H1 (cell line): ENCODE measurements at regions not wholly inside any gene's neighbourhood (a gene's known extent, or its start where the extent isn't known, plus 50 kb on each side); places are given as distances from the start of the nearest gene placed in this dataset.
A peak's percentile ranks its signal among the peaks of the same experiment; 100 is the strongest.

Experiments
- CTCF ChIA-PET: fragments of 300-600 bp; sonication (Branson Sonifier 250); formaldehyde crosslinking; loops from one replicate; lab custom pipeline; 2021; ENCODE audit not compliant: partially characterized antibody; lab: Charles Lee
- POLR2A ChIA-PET: fragments of 300-600 bp; sonication (Branson Sonifier 250); formaldehyde crosslinking; loops from one replicate; lab custom pipeline; 2021; ENCODE audit warnings: inconsistent platforms; ENCODE audit not compliant: partially characterized antibody; lab: Charles Lee
- DNase-seq, 2 experiments: peaks; one replicate each; pipeline versions ENCODE4 v3.0.0 to v3.0.0-alpha.2; 2010 to 2022; ENCODE audit warnings: low spot score in 2 of 2, low read depth in 1 of 2, mixed read lengths in 1 of 2
- FAIRE-seq: peaks from 2 replicates; lab custom pipeline; 2011; peaks lifted over from hg19 to GRCh38; lab: Jason Lieb, UNC
- H2AFZ ChIP-seq: 2 replicates; pipeline ENCODE4 v1.8.1; 2012; ENCODE audit warnings: low read length, inconsistent platforms
- H2AK5ac ChIP-seq: 2 replicates; pipeline ENCODE4 v1.6.1; 2013; ENCODE audit warnings: low read depth, low read length
- H2BK120ac ChIP-seq: replicated peaks from 2 replicates; pipeline ENCODE3; 2013; ENCODE audit warnings: low read depth, low read length, inconsistent platforms
- H2BK12ac ChIP-seq: 2 replicates; pipeline ENCODE4 v1.6.1; 2013; ENCODE audit warnings: low read depth, low read length
- H2BK15ac ChIP-seq: 2 replicates; pipeline ENCODE4 v1.6.1; 2013; ENCODE audit warnings: low read length
- H2BK20ac ChIP-seq: 2 replicates; pipeline ENCODE4 v1.6.1; 2013; ENCODE audit warnings: low read length
- H2BK5ac ChIP-seq: 2 replicates; pipeline ENCODE4 v1.6.1; 2013; ENCODE audit warnings: low read depth, low read length
- H3K14ac ChIP-seq: 2 replicates; pipeline ENCODE4 v1.6.1; 2013; ENCODE audit warnings: inconsistent platforms; ENCODE audit not compliant: insufficient read length
- H3K18ac ChIP-seq: 2 replicates; pipeline ENCODE4 v1.6.1; 2013; ENCODE audit warnings: low read length; ENCODE audit errors: extremely low read depth
- H3K23ac ChIP-seq: 2 replicates; pipeline ENCODE4 v1.6.1; 2013; ENCODE audit warnings: inconsistent platforms; ENCODE audit not compliant: insufficient read length
- H3K23me2 ChIP-seq: 2 replicates; pipeline ENCODE4 v1.6.1; 2013; ENCODE audit warnings: low read depth, low read length
- H3K27ac ChIP-seq: 2 replicates; pipeline ENCODE4 v1.6.1; 2011; ENCODE audit warnings: low read depth, low read length, inconsistent platforms
- H3K27me3 ChIP-seq, 4 experiments: replicated peaks in 1 of 4; 1 replicate in 1 of 4; 2 replicates in 3 of 4; pipeline versions ENCODE4 v1.6.1 to v1.8.1; 2011 to 2013; ENCODE audit warnings: low read length in 3 of 4, mild to moderate bottlenecking in 3 of 4, inconsistent platforms in 2 of 4, mixed read lengths in 2 of 4, moderate library complexity in 1 of 4; ENCODE audit not compliant: control insufficient read depth in 3 of 4, insufficient read depth in 3 of 4; ENCODE audit errors: extremely low read depth in 1 of 4
- H3K36me3 ChIP-seq, 4 experiments: 2 replicates each; pipeline versions ENCODE4 v1.6.1 to v1.8.1; 2011 to 2013; ENCODE audit warnings: mild to moderate bottlenecking in 4 of 4, low read length in 3 of 4, moderate library complexity in 2 of 4, control low read depth in 1 of 4, inconsistent platforms in 1 of 4; ENCODE audit not compliant: insufficient read depth in 4 of 4, control insufficient read depth in 2 of 4
- H3K4ac ChIP-seq: replicated peaks from 2 replicates; pipeline ENCODE3; 2013; ENCODE audit warnings: low read length, low read depth, mixed read lengths, inconsistent platforms; ENCODE audit not compliant: insufficient read length
- H3K4me1 ChIP-seq, 4 experiments: replicated peaks in 1 of 4; 1 replicate in 1 of 4; 2 replicates in 3 of 4; pipeline versions ENCODE4 v1.6.1 to v1.8.1; 2011 to 2013; ENCODE audit warnings: low read length in 3 of 4, inconsistent platforms in 2 of 4, mixed read lengths in 1 of 4; ENCODE audit not compliant: insufficient read depth in 4 of 4, control insufficient read depth in 3 of 4
- H3K4me2 ChIP-seq, 2 experiments: 2 replicates each; pipeline versions ENCODE4 v1.6.1 to v1.8.1; 2011 to 2013; ENCODE audit warnings: low read depth in 2 of 2, low read length in 2 of 2, control low read depth in 1 of 2, inconsistent platforms in 1 of 2, mild to moderate bottlenecking in 1 of 2; ENCODE audit not compliant: insufficient read depth in 1 of 2
- H3K4me3 ChIP-seq, 4 experiments: fragments of 200-600, 300-600 bp in 1 of 4; sonication (generic), shearing (Covaris generic), sonication (Bioruptor Twin) in 1 of 4; 2 replicates each; pipeline versions ENCODE4 v1.5.1 to v1.8.1; 2011 to 2016; ENCODE audit warnings: low read length in 4 of 4, low read depth in 3 of 4, control low read depth in 2 of 4, inconsistent platforms in 2 of 4, mild to moderate bottlenecking in 2 of 4, mixed read lengths in 1 of 4, moderate library complexity in 1 of 4; ENCODE audit not compliant: insufficient read depth in 2 of 4; ENCODE audit errors: extremely low read depth in 1 of 4
- H3K56ac ChIP-seq: replicated peaks from 2 replicates; pipeline ENCODE3; 2013; ENCODE audit warnings: low read depth, mild to moderate bottlenecking, mixed read lengths, low read length, inconsistent platforms; ENCODE audit not compliant: insufficient read length
- H3K79me1 ChIP-seq: 2 replicates; pipeline ENCODE4 v1.6.1; 2013; ENCODE audit warnings: low read depth, low read length, control low read depth
- H3K79me2 ChIP-seq, 2 experiments: 2 replicates each; pipeline versions ENCODE4 v1.6.1 to v1.8.1; 2012 to 2013; ENCODE audit warnings: low read length in 2 of 2, mild to moderate bottlenecking in 2 of 2, inconsistent platforms in 1 of 2; ENCODE audit not compliant: insufficient read depth in 2 of 2, control insufficient read depth in 1 of 2
- H3K9ac ChIP-seq, 4 experiments: replicated peaks in 1 of 4; 1 replicate in 1 of 4; 2 replicates in 3 of 4; pipeline versions ENCODE4 v1.6.1 to v1.8.1; 2011 to 2013; ENCODE audit warnings: low read depth in 3 of 4, low read length in 3 of 4, control low read depth in 2 of 4, mild to moderate bottlenecking in 2 of 4, moderate library complexity in 2 of 4, inconsistent platforms in 1 of 4; ENCODE audit errors: extremely low read depth in 1 of 4
- H3K9me3 ChIP-seq, 2 experiments: 2 replicates each; pipeline versions ENCODE4 v1.6.1 to v1.8.1; 2012 to 2013; ENCODE audit warnings: mild to moderate bottlenecking in 2 of 2, moderate library complexity in 2 of 2, control low read depth in 1 of 2, inconsistent platforms in 1 of 2, low read depth in 1 of 2, low read length in 1 of 2, mixed read lengths in 1 of 2; ENCODE audit not compliant: insufficient read depth in 2 of 2
- H4K20me1 ChIP-seq, 2 experiments: replicated peaks in 1 of 2; 2 replicates each; pipeline versions ENCODE3 to v1.8.1; 2011 to 2013; ENCODE audit warnings: inconsistent platforms in 2 of 2, low read length in 2 of 2, mild to moderate bottlenecking in 1 of 2; ENCODE audit not compliant: insufficient read depth in 2 of 2, control insufficient read depth in 1 of 2
- H4K5ac ChIP-seq: 2 replicates; pipeline ENCODE4 v1.6.1; 2013; ENCODE audit warnings: low read length, low read depth, mixed read lengths, inconsistent platforms; ENCODE audit not compliant: insufficient read length
- H4K8ac ChIP-seq: 2 replicates; pipeline ENCODE4 v1.8.0; 2013; ENCODE audit warnings: mild to moderate bottlenecking, moderate library complexity, low read length, inconsistent platforms; ENCODE audit not compliant: insufficient read depth; ENCODE audit errors: extremely low read depth
- H4K91ac ChIP-seq: replicated peaks from 2 replicates; pipeline ENCODE3; 2013; ENCODE audit warnings: low read length, mixed read lengths, inconsistent platforms; ENCODE audit not compliant: insufficient read length
- BACH1 ChIP-seq: IDR thresholded peaks from 2 replicates; pipeline ENCODE4 v1.6.1; 2012; ENCODE audit warnings: low read length, improper control_type of control experiment
- CTCF ChIP-seq, 3 experiments: IDR thresholded peaks; 1 replicate in 2 of 3; 2 replicates in 1 of 3; pipeline versions ENCODE4 v1.5.1 to v1.6.1; 2011; ENCODE audit warnings: low read length in 3 of 3, mild to moderate bottlenecking in 3 of 3, inconsistent platforms in 2 of 3, low read depth in 1 of 3, moderate library complexity in 1 of 3; ENCODE audit not compliant: insufficient read depth in 1 of 3; ENCODE audit errors: control extremely low read depth in 1 of 3
- FOSL1 ChIP-seq: IDR thresholded peaks from 2 replicates; pipeline ENCODE4 v1.6.1; 2011; ENCODE audit warnings: mild to moderate bottlenecking, low read depth, low read length, moderate library complexity; ENCODE audit not compliant: insufficient read depth
- JUND ChIP-seq: IDR thresholded peaks from 2 replicates; pipeline ENCODE4 v1.6.1; 2011; ENCODE audit warnings: mild to moderate bottlenecking, improper control_type of control experiment, low read length
- POU5F1 ChIP-seq: IDR thresholded peaks from 2 replicates; pipeline ENCODE4 v1.6.1; 2011; ENCODE audit warnings: low read depth, mild to moderate bottlenecking, low read length, moderate library complexity
- RAD21 ChIP-seq, 2 experiments: IDR thresholded peaks in 1 of 2; conservative IDR thresholded peaks in 1 of 2; 2 replicates each; pipeline ENCODE4 v1.6.1; 2011; ENCODE audit warnings: low read depth in 2 of 2, low read length in 2 of 2, improper control_type of control experiment in 1 of 2, inconsistent platforms in 1 of 2, mild to moderate bottlenecking in 1 of 2, moderate library complexity in 1 of 2
- TAF1 ChIP-seq: IDR thresholded peaks from 2 replicates; pipeline ENCODE4 v1.6.1; 2011; ENCODE audit warnings: mild to moderate bottlenecking, low read depth, low read length
- TBP ChIP-seq: IDR thresholded peaks from 2 replicates; pipeline ENCODE4 v1.6.1; 2011; ENCODE audit warnings: low read depth, low read length, improper control_type of control experiment
- TEAD4 ChIP-seq: IDR thresholded peaks from 2 replicates; pipeline ENCODE4 v1.6.1; 2012; ENCODE audit warnings: low read depth, low read length, inconsistent platforms, mixed read lengths
- USF2 ChIP-seq: IDR thresholded peaks from 2 replicates; pipeline ENCODE4 v1.6.1; 2011; ENCODE audit warnings: low read length, improper control_type of control experiment
- ZNF274 ChIP-seq: IDR thresholded peaks from 2 replicates; pipeline ENCODE4 v1.7.0; 2012; ENCODE audit warnings: low read length, borderline replicate concordance; ENCODE audit errors: extremely low read depth
- WGBS, 2 experiments: shearing (Covaris generic) in 1 of 2; methylation state at CpG; one replicate each; pipeline versions ENCODE4 v1.1.6 to v1.1.7; 2013 to 2015; ENCODE audit warnings: low lambda C conversion rate in 2 of 2, mixed read lengths in 2 of 2, inconsistent platforms in 1 of 2, low coverage in 1 of 2, missing lambda C conversion rate in 1 of 2; ENCODE audit not compliant: insufficient replicate concordance in 2 of 2, insufficient coverage in 1 of 2, insufficient read length in 1 of 2; ENCODE audit errors: extremely low coverage in 1 of 2, missing lambda C conversion rate in 1 of 2; 5-methylcytosine and 5-hydroxymethylcytosine counted together

- H2BK12ac ChIP-seq: no peak overlapping the region
- no peak overlapping the region for H2BK120ac ChIP-seq
- no peak overlapping the region for H2AFZ ChIP-seq
- no peak overlapping the region for H2BK5ac ChIP-seq
- no peak overlapping the region for H4K91ac ChIP-seq
- FAIRE-seq (no peak), DNase-seq (no peak)
- H4K8ac ChIP-seq: no peak overlapping the region
- no peak overlapping the region for H3K4me2 ChIP-seq
- H3K4ac ChIP-seq: no peak overlapping the region
- ChIA-PET CTCF (interaction anchor here (0.6 kb wide), 1 partner anchor 714 kb away, joined by 6 read pairs; no protein-coding TSS in a partner anchor), POLR2A (no interaction called here)
- no peak overlapping the region for H2BK15ac ChIP-seq
- no peaks in the 10 kb centered on the region for H3K27me3 ChIP-seq
- H3K27ac ChIP-seq: no peak overlapping the region
- H3K56ac ChIP-seq: no peak overlapping the region
- H3K36me3 ChIP-seq: no peaks in the 10 kb centered on the region; a peak in 1 of 8 replicates
- H3K4me3 ChIP-seq: no peak overlapping the region
- no peaks in the 10 kb centered on the region for H3K79me2 ChIP-seq
- H3K9me3 ChIP-seq: no peaks in the 10 kb centered on the region
- no peak overlapping the region for H3K9ac ChIP-seq
- WGBS, 2 experiments: 93% methylated on average over 5 of the region's 5 CpGs; no CpG with 5 or more reads in 1 of the 2 experiments
- H3K23ac ChIP-seq: no peak overlapping the region
- H2AK5ac ChIP-seq: no peak overlapping the region
- H2BK20ac ChIP-seq: no peak overlapping the region
- H3K4me1 ChIP-seq: no peaks in the 10 kb centered on the region
- no peaks in the 10 kb centered on the region; the same call in 1 of the 2 replicates for H3K23me2 ChIP-seq
- H4K20me1 ChIP-seq: no peaks in the 10 kb centered on the region
- no peaks in the 10 kb centered on the region for H3K79me1 ChIP-seq
- H3K18ac ChIP-seq: no peak overlapping the region
- no peak overlapping the region for H4K5ac ChIP-seq
- H3K14ac ChIP-seq: no peak overlapping the region
- TF ChIP-seq TAF1: no peak
- no peak for TF ChIP-seq POU5F1
- no peak for TF ChIP-seq BACH1
- TF ChIP-seq RAD21 (IDR thresholded peaks at IDR 0.05 in 1 of 2, conservative IDR thresholded peaks at IDR 0.05 in 1 of 2; ENCODE audit: low read depth in 2 of 2, low read length in 2 of 2): peak; percentile 37 to 43; a peak in 3 of 4 replicates
- TF ChIP-seq CTCF (IDR thresholded peaks at IDR 0.05; ENCODE audit: control extremely low read depth in 1 of 3, insufficient read depth in 1 of 3, low read depth in 1 of 3, low read length in 3 of 3): peak in 2 of 3 experiments; percentile 12 to 34; a peak in 2 of 4 replicates
- TF ChIP-seq JUND: no peak
- no peak for TF ChIP-seq TEAD4
- no peak for TF ChIP-seq FOSL1
- TF ChIP-seq USF2: no peak
- TF ChIP-seq ZNF274: no peak
- no peak for TF ChIP-seq TBP
Measured at GRCh38 chr3:78066287-78066686, 1026.4 kb downstream of the ROBO2 start.
